Activated T-cell treated with anti-CD3 and anti-CD28 coated beads, Interleukin-2, amount 50 U/mL, for 72 hours (primary cell): ENCODE measurements at regions not wholly inside any gene's neighbourhood (a gene's known extent, or its start where the extent isn't known, plus 50 kb on each side); places are given as distances from the start of the nearest gene placed in this dataset.

Experiments
- ATAC-seq, 2 donors: fragments of 150-1000 bp; cut with Tn5 transposase; replicated peaks in 1 of 2; 2 replicates each; pipeline ENCODE4 v1.10.0; 2021; ENCODE audit warnings: moderate library complexity in 2 of 2, mild to moderate bottlenecking in 1 of 2
- DNase-seq, 2 donors: peaks; one replicate each; pipeline ENCODE4 v3.0.0; 2021 to 2022; ENCODE audit warnings: mixed read lengths in 1 of 2
- H3K27ac Mint-ChIP-seq: one replicate; pipeline ENCODE4 v1.8.0; 2022; ENCODE audit warnings: mild to moderate bottlenecking, moderate library complexity, mixed read lengths
- H3K27me3 Mint-ChIP-seq: one replicate; pipeline ENCODE4 v1.8.0; 2022; ENCODE audit warnings: low read depth, mixed read lengths
- H3K36me3 Mint-ChIP-seq, 2 donors: one replicate each; pipeline ENCODE4 v1.8.0; 2022; ENCODE audit warnings: mixed read lengths in 2 of 2, mild to moderate bottlenecking in 1 of 2; ENCODE audit not compliant: insufficient read depth in 2 of 2
- H3K4me1 Mint-ChIP-seq: one replicate; pipeline ENCODE4 v1.8.0; 2022; ENCODE audit warnings: low read depth, mixed read lengths
- H3K4me3 Mint-ChIP-seq, 2 donors: one replicate each; pipeline ENCODE4 v1.8.0; 2022; ENCODE audit warnings: mild to moderate bottlenecking in 2 of 2, mixed read lengths in 2 of 2, moderate library complexity in 2 of 2
- H3K9me3 Mint-ChIP-seq, 2 donors: one replicate each; pipeline ENCODE4 v1.8.0; 2022; ENCODE audit warnings: mixed read lengths in 2 of 2

GRCh38 chr12:58819985-58820384 lies 100.3 kb downstream of the LRIG3 start:
- DNase-seq (no peak), ATAC-seq (no peak)
- Mint-ChIP-seq H3K4me1 (no peaks in the 10 kb centered on the region), H3K4me3 (no peak overlapping the region), H3K27me3 (no peaks in the 10 kb centered on the region), H3K9me3 (no peaks in the 10 kb centered on the region), H3K27ac (no peak overlapping the region), H3K36me3 (no peaks in the 10 kb centered on the region)
